ENCODE measurements at regions not wholly inside any gene's neighbourhood (a gene's known extent, or its start where the extent isn't known, plus 50 kb on each side); places are given as distances from the start of the nearest gene placed in this dataset.

- TF ChIP-seq MAFK (IDR thresholded peaks at IDR 0.05; ENCODE audit: partially characterized antibody), result no peak
- TF ChIP-seq PBX3 (IDR thresholded peaks at IDR 0.05), result no peak
- no peak for TF ChIP-seq CTCF (IDR thresholded peaks at IDR 0.05)
- no peak for TF ChIP-seq POLR2A (IDR thresholded peaks at IDR 0.05; ENCODE audit: low read length)
Observed at GRCh38 chr11:122313581-122313980, 197.6 kb upstream of the BLID start.

Data from A549 (cell line).